AML-193 (cell line): ENCODE measurements at regions not wholly inside any gene's neighbourhood (a gene's known extent, or its start where the extent isn't known, plus 50 kb on each side); places are given as distances from the start of the nearest gene placed in this dataset.
"Not testable (repeated sequence)": the region's sequence is repeated elsewhere in the genome, so short reads cannot be mapped to it uniquely, and the experiment has no call there.

ENCODE experiments used
- DNase-seq, 2 experiments: peaks; one replicate each; lab custom pipeline; 2025; lab: John Stamatoyannopoulos, UW

- DNase-seq: no peak
These were observed 125.6 kb upstream of the TACR1 start for GRCh38 chr2:75324861-75325284.

- DNase-seq: no peak
These were observed 124.8 kb upstream of the TACR1 start for GRCh38 chr2:75324141-75324540.

- no peak for DNase-seq
These were observed 122.2 kb upstream of the TACR1 start for GRCh38 chr2:75321599-75321922.

- no peak for DNase-seq
These were observed 121.7 kb upstream of the TACR1 start for GRCh38 chr2:75320898-75321598.

GRCh38 chr2:75319951-75320350 lies 120.6 kb upstream of the TACR1 start:
- no peak for DNase-seq

- DNase-seq: no peak
These were observed 118.5 kb upstream of the TACR1 start for GRCh38 chr2:75317802-75318201.

GRCh38 chr2:75317316-75317715 lies 118.0 kb upstream of the TACR1 start:
- DNase-seq: no peak

GRCh38 chr2:75315436-75315835 lies 116.1 kb upstream of the TACR1 start:
- no peak for DNase-seq

- no peak for DNase-seq
These were observed 112.7 kb upstream of the TACR1 start for GRCh38 chr2:75311993-75312392.

GRCh38 chr2:75311521-75311920 lies 112.2 kb upstream of the TACR1 start:
- DNase-seq: no peak

- DNase-seq: no peak
These were observed 111.6 kb upstream of the TACR1 start for GRCh38 chr2:75310876-75311275.

GRCh38 chr2:75309596-75310463 lies 110.5 kb upstream of the TACR1 start:
- no peak for DNase-seq

- no peak for DNase-seq
These were observed 103.9 kb upstream of the TACR1 start for GRCh38 chr2:75303227-75303626.

GRCh38 chr2:75294362-75294761 lies 95.0 kb upstream of the TACR1 start:
- DNase-seq: no peak

- DNase-seq: no peak
These were observed 93.5 kb upstream of the TACR1 start for GRCh38 chr2:75292826-75293225.

- DNase-seq: no peak
These were observed 91.4 kb upstream of the TACR1 start for GRCh38 chr2:75290600-75291150.

- DNase-seq: no peak
These were observed 90.5 kb upstream of the TACR1 start for GRCh38 chr2:75289771-75290170.

GRCh38 chr2:75289178-75289577 lies 89.9 kb upstream of the TACR1 start:
- DNase-seq: not testable (repeated sequence)

GRCh38 chr2:75288760-75289159 lies 89.4 kb upstream of the TACR1 start:
- DNase-seq: no peak

GRCh38 chr2:75287624-75288316 lies 88.5 kb upstream of the TACR1 start:
- DNase-seq: peak; percentile 46 to 55

GRCh38 chr2:75284345-75284744 lies 85.0 kb upstream of the TACR1 start:
- no peak for DNase-seq

GRCh38 chr2:75278821-75279379 lies 79.6 kb upstream of the TACR1 start:
- no peak for DNase-seq
